ENCODE measurements at regions not wholly inside any gene's neighbourhood (a gene's known extent, or its start where the extent isn't known, plus 50 kb on each side); places are given as distances from the start of the nearest gene placed in this dataset.
"Not testable (repeated sequence)": the region's sequence is repeated elsewhere in the genome, so short reads cannot be mapped to it uniquely, and the experiment has no call there.

DNA sequence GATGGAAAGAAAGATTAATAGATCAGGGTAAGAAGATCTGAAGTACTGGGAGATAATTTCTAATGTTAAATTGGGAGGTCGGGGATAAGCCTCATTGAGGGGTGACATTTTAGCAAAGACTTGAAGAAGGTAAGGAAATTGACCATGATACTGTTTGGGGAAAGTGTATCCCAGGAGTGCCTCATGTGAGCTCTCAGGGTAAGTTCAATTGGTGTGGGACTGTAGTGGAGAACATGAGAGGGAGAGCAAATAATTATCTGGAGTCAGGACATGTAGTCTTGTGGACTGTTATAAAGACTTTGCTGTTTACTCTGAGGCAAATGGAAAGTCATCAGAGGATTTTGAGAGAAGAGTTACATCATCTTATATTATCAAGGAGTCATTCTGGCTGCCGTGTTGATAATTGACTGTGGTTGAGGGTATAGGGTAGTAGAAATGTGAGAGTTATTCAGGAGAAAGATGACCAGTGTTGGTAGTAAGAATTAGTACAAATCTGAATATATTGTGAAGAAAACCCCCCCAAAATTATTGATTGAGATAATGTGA lies 624.4 kb downstream of the ADCYAP1 start:
- DNase-seq (ENCODE audit: insufficient read length, low spot score) (no peak), FAIRE-seq (no peak)
- TF ChIP-seq, protein P1, sequence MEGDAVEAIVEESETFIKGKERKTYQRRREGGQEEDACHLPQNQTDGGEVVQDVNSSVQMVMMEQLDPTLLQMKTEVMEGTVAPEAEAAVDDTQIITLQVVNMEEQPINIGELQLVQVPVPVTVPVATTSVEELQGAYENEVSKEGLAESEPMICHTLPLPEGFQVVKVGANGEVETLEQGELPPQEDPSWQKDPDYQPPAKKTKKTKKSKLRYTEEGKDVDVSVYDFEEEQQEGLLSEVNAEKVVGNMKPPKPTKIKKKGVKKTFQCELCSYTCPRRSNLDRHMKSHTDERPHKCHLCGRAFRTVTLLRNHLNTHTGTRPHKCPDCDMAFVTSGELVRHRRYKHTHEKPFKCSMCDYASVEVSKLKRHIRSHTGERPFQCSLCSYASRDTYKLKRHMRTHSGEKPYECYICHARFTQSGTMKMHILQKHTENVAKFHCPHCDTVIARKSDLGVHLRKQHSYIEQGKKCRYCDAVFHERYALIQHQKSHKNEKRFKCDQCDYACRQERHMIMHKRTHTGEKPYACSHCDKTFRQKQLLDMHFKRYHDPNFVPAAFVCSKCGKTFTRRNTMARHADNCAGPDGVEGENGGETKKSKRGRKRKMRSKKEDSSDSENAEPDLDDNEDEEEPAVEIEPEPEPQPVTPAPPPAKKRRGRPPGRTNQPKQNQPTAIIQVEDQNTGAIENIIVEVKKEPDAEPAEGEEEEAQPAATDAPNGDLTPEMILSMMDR (IDR thresholded peaks at IDR 0.05; ENCODE audit: insufficient read depth, missing control alignments): no peak

DNA sequence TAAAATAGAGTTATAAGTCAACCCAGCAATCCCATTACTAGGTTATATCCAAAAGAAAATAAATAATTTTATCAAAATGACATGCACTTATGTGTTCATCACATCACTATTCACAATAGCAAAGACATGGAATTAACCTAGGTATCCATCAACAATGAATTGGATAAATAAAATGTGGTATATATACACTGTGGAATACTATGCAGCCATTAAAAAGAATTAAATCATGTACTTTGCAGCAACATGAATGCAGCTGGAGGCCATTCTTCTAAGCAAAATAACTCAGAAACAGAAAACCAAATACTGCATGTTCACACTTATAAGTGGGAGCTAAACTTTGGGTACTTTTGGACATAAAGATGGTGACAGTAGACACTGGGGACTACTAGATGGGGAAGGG lies 626.0 kb downstream of the ADCYAP1 start:
- FAIRE-seq (no peak), DNase-seq (ENCODE audit: insufficient read length, low spot score) (no peak)
- TF ChIP-seq, protein P1 (IDR thresholded peaks at IDR 0.05; ENCODE audit: insufficient read depth, missing control alignments): no peak

DNA sequence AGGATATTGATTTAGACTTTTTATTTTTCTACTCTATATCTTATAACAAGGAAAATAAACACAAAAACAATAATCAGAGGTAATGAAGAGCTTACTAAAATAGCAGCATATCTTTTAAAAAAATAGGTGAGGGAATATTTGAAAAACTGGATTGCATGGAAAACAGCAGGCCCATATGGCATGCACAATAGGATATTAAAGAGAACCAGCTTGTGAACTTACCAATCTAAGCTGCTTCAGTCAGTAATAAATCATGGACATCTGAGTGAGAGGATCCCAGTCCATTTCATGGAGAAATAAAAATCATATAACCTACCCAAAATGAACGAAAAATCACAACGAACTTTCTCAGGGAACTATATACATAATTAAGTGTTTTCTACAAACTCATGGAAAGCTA lies 634.6 kb downstream of the ADCYAP1 start:
- TF ChIP-seq, protein P1 (IDR thresholded peaks at IDR 0.05; ENCODE audit: insufficient read depth, missing control alignments): no peak
- no peak for DNase-seq (ENCODE audit: insufficient read length, low spot score)
- FAIRE-seq: peak; percentile 70

DNA sequence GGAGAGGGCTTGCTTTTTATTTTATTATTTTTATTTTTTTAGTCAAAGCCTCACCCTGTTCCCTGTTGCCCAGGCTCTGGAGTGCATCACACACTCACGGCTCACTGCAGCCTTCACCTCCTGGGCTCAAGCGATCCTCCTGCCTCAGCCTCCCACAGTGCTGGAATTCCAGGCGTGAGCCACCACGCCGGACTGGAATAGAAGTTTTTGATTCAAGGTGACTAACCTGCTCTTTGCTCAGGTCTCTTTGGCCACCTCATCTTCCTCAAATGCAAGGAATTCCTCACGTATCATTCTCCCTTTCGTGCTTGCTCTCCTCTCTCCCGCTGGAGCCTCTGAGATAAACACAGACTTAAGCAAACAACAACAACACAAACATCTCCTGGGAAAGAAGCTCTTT lies 636.8 kb downstream of the ADCYAP1 start:
- DNase-seq (ENCODE audit: insufficient read length, low spot score) (no peak), FAIRE-seq (no peak)
- TF ChIP-seq, protein P1 (IDR thresholded peaks at IDR 0.05; ENCODE audit: insufficient read depth, missing control alignments): no peak

DNA sequence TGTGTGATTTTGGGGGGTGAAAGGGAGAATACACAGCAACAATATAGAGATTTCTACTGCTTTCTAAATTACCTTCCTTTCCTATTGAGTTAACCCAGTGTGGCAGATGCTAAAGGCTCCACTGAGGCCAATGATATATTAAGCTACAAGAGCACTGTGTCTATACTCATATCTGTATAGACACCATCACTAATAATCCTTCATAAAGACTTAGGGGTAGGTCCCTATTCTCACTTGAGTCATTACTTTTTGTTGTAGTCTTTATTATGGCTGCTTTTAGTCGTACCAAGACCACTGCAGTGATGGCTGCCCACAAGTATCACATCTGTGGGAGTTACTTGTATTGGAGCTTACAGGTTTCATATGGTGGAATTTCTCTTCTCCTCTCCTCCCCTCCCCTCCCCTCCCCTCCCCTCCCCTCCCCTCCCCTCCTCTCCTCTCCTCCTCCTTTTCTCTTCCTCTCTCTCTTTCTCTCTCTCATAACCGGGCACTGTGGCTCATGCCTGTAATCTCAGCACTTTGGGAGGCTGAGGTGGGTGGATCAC lies 637.6 kb downstream of the ADCYAP1 start:
- no peak for FAIRE-seq
- DNase-seq (ENCODE audit: insufficient read length, low spot score): no peak
- TF ChIP-seq, protein P1 (IDR thresholded peaks at IDR 0.05; ENCODE audit: insufficient read depth, missing control alignments): no peak

DNA sequence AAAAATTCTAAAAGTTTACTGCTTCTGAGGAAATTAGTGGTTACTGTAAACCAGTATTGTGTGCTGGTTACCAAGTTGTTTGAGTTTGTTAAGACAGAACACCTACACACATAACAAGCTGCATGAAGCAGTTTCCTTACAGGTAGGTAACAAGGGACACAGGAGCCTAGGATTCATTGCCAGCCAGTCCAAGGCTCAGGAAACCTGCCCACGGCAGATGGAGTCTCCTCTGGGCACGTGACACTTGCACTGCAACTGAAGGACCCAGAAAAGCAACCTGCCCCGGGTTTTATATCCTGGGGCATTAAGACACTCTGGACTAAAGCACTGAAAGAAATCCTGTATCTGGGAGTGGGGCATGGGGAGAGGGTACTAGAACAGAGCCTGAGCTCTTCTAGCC lies 639.3 kb downstream of the ADCYAP1 start:
- TF ChIP-seq, protein P1 (IDR thresholded peaks at IDR 0.05; ENCODE audit: insufficient read depth, missing control alignments): no peak
- DNase-seq (ENCODE audit: insufficient read length, low spot score): no peak
- FAIRE-seq: no peak

DNA sequence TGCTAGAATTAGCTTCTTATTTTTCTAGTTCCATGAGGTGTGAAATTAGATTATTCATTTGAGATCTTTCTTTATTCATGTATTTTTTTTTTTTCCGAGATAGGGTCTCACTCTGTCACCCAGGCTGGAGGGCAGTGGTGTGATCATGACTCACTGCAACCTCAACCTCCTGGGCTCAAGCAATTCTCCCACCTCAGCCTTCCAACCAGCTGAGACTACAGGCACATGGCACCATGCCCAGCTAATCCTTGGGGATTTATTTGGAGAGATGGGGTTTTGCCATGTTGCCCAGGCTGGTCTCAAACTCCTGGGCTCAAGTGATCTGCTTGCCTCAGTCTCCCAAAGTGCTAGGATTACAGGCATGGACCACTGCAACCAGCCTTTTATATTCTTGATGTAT lies 653.0 kb downstream of the ADCYAP1 start:
- DNase-seq (ENCODE audit: insufficient read length, low spot score); FAIRE-seq: not testable (repeated sequence)

DNA sequence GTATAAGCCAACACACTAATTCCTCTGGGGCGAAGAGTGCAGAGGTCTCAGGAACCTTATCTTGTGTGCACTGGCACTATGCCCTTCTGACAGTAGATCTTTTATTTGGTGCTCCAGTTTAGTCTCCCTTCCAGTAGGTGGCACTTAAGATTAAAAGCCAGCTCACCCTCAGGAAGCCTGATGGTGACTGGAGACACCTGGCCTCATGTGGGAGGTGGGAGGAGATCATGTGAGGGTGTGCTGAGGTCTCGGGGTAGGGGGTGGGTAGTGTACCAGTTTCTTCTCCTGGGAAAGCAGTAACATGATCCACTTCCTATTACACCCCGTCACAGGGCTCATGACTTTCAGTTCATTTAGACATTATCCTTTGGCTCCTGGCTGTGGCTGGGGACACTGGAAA lies 654.9 kb downstream of the ADCYAP1 start:
- no peak for FAIRE-seq
- TF ChIP-seq, protein P1 (IDR thresholded peaks at IDR 0.05; ENCODE audit: insufficient read depth, missing control alignments): no peak
- DNase-seq (ENCODE audit: insufficient read length, low spot score): no peak

All from D721Med (cell line).